ENCODE measurements at regions not wholly inside any gene's neighbourhood (a gene's known extent, or its start where the extent isn't known, plus 50 kb on each side); places are given as distances from the start of the nearest gene placed in this dataset.
"Not testable (repeated sequence)": the region's sequence is repeated elsewhere in the genome, so short reads cannot be mapped to it uniquely, and the experiment has no call there.

GRCh38 chr4:33739884-33740632 is 2504.3 kb downstream of the ARAP2 start:
- Histone ChIP-seq H3K9me3 (no peaks in the 10 kb centered on the region), H3K27me3 (no peaks in the 10 kb centered on the region), H3K36me3 (no peaks in the 10 kb centered on the region), H3K27ac (no peak overlapping the region), H3K4me1 (no peaks in the 10 kb centered on the region), H3K4me3 (no peak overlapping the region)
- DNase-seq (no peak), ATAC-seq (ENCODE audit: low FRiP score in 2 of 2) (no peak)
- TF ChIP-seq EP300 (IDR thresholded peaks at IDR 0.05) (no peak), POLR2A (IDR thresholded peaks at IDR 0.05) (no peak), POLR2AphosphoS5 (IDR thresholded peaks at IDR 0.05) (no peak)
- TF ChIP-seq, protein P1, sequence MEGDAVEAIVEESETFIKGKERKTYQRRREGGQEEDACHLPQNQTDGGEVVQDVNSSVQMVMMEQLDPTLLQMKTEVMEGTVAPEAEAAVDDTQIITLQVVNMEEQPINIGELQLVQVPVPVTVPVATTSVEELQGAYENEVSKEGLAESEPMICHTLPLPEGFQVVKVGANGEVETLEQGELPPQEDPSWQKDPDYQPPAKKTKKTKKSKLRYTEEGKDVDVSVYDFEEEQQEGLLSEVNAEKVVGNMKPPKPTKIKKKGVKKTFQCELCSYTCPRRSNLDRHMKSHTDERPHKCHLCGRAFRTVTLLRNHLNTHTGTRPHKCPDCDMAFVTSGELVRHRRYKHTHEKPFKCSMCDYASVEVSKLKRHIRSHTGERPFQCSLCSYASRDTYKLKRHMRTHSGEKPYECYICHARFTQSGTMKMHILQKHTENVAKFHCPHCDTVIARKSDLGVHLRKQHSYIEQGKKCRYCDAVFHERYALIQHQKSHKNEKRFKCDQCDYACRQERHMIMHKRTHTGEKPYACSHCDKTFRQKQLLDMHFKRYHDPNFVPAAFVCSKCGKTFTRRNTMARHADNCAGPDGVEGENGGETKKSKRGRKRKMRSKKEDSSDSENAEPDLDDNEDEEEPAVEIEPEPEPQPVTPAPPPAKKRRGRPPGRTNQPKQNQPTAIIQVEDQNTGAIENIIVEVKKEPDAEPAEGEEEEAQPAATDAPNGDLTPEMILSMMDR (IDR thresholded peaks at IDR 0.05), result no peak
- WGBS, 2 donors, result 64 to 68% methylated on average over 10 of the region's 10 CpGs

DNA sequence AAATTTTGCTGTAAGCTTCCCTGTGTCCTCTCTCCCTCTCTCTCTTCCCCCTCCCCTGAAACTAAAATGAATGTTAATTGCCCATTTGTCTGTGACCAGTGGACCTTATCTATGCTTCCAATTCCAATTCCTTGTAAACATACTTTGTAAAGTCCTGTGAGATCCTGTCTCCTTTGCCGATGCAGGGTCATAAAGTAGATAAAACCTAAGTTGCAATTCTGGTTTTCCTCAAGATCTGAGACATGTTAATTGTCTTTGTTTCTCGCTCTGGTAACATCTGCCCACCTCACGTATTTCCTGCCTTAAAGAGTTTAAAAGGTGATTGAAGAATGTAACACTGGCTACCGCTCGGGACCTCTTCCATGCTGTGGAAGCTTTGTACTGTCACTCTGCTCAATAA is 2503.4 kb downstream of the ARAP2 start:
- not testable (repeated sequence) for H3K4me3 ChIP-seq; ATAC-seq (ENCODE audit: low FRiP score in 2 of 2); DNase-seq; H3K9me3 ChIP-seq; H3K27ac ChIP-seq; H3K27me3 ChIP-seq; H3K4me1 ChIP-seq; H3K36me3 ChIP-seq
- 60 to 69% methylated on average over 5 of the region's 5 CpGs for WGBS, 2 donors

DNA sequence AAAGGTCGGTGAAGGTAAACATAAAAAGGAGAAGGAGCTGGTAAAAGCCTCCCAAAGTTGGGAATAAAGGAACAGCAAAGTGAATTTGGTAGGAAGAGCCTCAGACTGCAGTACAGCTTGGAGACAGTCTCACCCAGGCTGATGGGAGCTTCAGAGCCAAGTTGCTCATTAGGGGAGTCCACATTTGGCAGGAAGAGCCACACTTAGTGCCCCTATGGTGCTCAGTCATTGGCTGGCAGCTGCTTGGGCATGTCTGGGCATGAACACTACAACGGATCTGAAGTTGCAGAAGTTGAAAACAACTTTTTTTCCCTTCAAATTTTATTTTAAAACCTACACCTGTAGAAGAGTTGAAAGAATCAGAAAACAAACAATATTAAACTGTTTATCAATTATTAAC is 2497.3 kb downstream of the ARAP2 start:
- no peaks in the 10 kb centered on the region for H3K27me3 ChIP-seq
- no peaks in the 10 kb centered on the region for H3K9me3 ChIP-seq
- no peaks in the 10 kb centered on the region for H3K4me1 ChIP-seq
- H3K36me3 ChIP-seq, result no peaks in the 10 kb centered on the region
- no peak overlapping the region for H3K27ac ChIP-seq
- no peak for ATAC-seq (ENCODE audit: low FRiP score in 2 of 2)
- H3K4me3 ChIP-seq, result no peak overlapping the region
- WGBS, 2 donors, result 52 to 57% methylated on average over 2 of the region's 2 CpGs
- DNase-seq, result no peak
- TF ChIP-seq EP300 (IDR thresholded peaks at IDR 0.05), result no peak
- TF ChIP-seq POLR2AphosphoS5 (IDR thresholded peaks at IDR 0.05), result no peak
- TF ChIP-seq, protein P1 (IDR thresholded peaks at IDR 0.05), result no peak
- no peak for TF ChIP-seq POLR2A (IDR thresholded peaks at IDR 0.05)

DNA sequence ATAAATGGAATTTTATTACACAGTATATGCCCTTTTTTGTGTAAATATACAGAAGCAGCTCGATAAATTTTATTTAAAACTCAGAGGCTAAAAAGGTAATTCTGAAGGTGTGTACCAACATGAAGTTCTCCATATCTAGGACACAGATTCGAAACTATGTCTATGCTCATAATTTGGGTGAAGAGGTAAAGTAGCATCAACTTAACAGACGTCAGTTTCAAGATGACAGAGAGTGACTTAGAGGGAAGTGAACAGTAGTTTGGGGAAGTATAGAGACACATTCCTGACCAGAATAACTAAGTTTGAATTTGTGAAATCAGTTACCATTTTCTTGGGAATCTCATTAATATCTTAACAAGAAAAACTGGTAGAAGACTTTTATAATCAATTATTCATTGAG is 2493.3 kb downstream of the ARAP2 start:
- WGBS, 2 donors, result 88% methylated on average over 3 of the region's 3 CpGs
- Histone ChIP-seq H3K27me3 (no peaks in the 10 kb centered on the region), H3K4me1 (no peaks in the 10 kb centered on the region), H3K36me3 (no peaks in the 10 kb centered on the region), H3K9me3 (no peaks in the 10 kb centered on the region), H3K27ac (no peak overlapping the region), H3K4me3 (no peak overlapping the region)
- no peak for TF ChIP-seq POLR2A (IDR thresholded peaks at IDR 0.05)
- no peak for TF ChIP-seq POLR2AphosphoS5 (IDR thresholded peaks at IDR 0.05)
- TF ChIP-seq EP300 (IDR thresholded peaks at IDR 0.05), result no peak
- TF ChIP-seq, protein P1 (IDR thresholded peaks at IDR 0.05), result no peak
- DNase-seq, result no peak
- no peak for ATAC-seq (ENCODE audit: low FRiP score in 2 of 2)

DNA sequence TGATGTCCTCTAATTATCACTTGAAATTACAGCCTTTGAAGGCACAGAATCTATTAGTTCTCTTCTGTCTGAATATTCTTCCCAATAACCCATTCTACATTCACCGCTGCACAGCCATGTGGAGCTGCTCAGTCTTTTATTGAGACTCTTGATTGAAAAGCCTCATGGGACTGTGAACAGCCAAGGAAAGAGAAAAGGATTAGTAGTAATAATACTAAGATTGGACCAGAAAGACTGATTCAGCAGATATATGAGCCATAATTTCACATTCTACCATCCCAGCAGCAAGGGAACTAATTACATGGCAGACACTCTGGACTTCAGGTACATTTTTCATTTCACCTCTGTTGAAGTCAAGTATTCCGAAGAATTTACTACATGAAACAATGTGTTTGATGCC is 2471.7 kb downstream of the ARAP2 start:
- H3K27me3 ChIP-seq, result no peaks in the 10 kb centered on the region
- H3K4me1 ChIP-seq, result no peaks in the 10 kb centered on the region
- no peak overlapping the region for H3K27ac ChIP-seq
- no peak overlapping the region for H3K4me3 ChIP-seq
- no peak for ATAC-seq (ENCODE audit: low FRiP score in 2 of 2)
- no peaks in the 10 kb centered on the region for H3K9me3 ChIP-seq
- TF ChIP-seq, protein P1 (IDR thresholded peaks at IDR 0.05), result no peak
- TF ChIP-seq POLR2A (IDR thresholded peaks at IDR 0.05) (no peak), EP300 (IDR thresholded peaks at IDR 0.05) (no peak), POLR2AphosphoS5 (IDR thresholded peaks at IDR 0.05) (no peak)
- no peak for DNase-seq
- no peaks in the 10 kb centered on the region for H3K36me3 ChIP-seq
- WGBS, 2 donors, result 86 to 93% methylated on average over 2 of the region's 2 CpGs
